Ecto neural progenitor cell (in vitro differentiated cells): ENCODE measurements at regions not wholly inside any gene's neighbourhood (a gene's known extent, or its start where the extent isn't known, plus 50 kb on each side); places are given as distances from the start of the nearest gene placed in this dataset.
A peak's percentile ranks its signal among the peaks of the same experiment; 100 is the strongest.

ENCODE experiments used
- DNase-seq: peaks from one replicate; pipeline ENCODE4 v3.0.0-alpha.2; 2018; ENCODE audit warnings: low spot score

DNA sequence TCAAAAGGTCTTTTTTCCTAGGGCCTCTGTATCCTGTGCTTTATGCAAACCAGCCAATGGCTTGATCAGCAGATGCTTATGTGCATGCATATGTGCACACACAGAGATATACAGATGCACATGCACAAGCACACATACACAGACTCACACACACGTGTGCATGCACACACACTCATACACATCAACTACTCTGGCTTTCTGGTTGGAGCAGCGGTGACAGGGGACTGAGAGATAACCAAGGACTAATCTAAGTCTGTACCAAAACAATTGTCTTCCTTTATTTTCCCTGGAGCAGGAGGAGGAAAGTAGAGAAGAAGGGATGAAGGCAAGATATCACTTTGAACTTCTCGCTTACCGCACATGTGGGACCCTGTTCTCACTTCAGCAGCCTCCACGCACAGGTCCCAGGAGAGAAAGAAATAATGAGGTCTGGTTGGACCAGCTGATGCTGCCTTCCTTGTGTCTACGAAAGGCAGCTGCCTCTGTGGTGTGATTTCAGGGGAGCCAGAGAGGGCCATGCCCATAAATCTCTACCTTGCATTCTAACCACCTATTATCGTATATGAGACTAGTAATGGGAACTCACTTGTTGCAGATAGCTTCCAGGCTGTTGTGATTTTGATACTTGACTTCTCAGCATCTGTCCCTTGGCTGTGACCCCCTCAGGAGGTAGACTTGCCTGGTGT is 338.0 kb downstream of the EN1 start:
- DNase-seq = no peak

DNA sequence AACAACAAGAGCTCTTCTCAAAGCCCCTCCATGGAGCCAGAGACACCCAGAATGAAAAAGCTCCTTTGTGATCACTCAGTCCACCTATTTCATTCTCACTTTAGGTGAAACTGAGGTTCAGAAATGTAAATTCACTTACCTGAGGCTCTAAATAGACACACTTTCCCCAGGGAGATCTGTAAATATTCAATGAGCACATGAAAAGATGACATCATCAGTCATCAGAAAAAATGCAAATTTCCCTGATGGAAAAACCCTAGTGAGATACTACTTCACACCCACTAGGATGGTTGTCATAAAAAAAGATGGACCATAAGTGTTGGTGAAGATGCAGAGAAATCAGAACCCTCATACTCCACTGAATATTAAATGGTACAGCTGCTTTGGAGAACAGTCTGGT is 339.2 kb downstream of the EN1 start:
- no peak for DNase-seq

DNA sequence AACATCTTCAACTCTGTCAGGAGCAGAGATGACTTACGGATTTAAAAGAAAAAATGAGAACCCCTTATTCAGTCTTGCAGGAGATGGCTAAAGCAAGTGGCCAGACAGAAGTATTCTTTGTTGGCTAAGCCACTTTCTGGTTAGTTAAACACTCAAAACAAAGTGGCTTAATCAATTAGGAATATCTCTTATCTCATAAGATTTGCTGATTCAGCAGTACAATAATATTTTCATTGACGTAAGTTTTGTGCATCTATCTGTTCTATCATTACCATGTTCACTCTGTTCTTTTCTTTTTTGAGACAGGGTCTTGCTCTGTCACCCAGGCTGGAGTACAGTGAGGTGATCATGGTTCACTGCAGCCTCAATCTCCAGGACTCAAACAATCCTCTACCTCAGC is 342.0 kb downstream of the EN1 start:
- no peak for DNase-seq

DNA sequence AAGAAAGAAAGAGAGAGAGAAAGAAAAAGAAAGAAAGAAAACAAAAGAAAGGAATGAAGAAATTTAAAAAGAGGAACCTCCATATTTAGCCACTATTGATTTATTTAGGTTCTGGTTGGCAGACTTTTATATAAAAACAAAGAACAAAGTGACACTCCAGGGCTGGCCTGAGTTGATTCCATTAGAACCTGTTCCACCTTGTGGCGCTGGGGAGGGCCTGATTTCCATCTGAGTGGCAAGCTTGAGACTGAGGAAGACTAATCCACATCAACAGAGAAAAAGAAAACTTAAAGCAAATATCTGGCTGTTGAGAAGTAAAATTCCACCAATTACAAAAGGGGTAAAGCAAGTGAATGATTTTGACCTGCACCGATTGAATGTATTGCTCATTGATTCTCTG is 345.3 kb downstream of the EN1 start:
- DNase-seq = no peak

DNA sequence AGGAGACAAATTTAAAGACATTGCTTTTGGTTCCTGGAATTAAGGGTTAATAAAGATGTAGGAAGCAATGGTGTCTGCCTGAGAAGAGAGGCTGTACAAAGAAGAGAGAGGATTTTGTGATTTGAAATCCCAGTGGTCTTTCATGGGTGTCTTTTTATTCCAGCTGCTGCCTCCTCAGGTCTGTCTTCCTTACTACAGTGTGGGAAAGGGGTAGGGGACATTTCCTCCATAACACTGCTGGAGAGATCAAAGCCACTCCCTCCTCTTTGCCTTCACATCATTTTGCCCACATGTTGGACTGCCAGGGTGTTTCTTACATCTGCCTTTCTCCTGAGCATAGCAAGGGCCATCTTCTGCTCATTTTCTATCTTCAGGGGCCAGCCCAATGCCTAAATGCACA is 348.5 kb downstream of the EN1 start:
- no peak for DNase-seq

DNA sequence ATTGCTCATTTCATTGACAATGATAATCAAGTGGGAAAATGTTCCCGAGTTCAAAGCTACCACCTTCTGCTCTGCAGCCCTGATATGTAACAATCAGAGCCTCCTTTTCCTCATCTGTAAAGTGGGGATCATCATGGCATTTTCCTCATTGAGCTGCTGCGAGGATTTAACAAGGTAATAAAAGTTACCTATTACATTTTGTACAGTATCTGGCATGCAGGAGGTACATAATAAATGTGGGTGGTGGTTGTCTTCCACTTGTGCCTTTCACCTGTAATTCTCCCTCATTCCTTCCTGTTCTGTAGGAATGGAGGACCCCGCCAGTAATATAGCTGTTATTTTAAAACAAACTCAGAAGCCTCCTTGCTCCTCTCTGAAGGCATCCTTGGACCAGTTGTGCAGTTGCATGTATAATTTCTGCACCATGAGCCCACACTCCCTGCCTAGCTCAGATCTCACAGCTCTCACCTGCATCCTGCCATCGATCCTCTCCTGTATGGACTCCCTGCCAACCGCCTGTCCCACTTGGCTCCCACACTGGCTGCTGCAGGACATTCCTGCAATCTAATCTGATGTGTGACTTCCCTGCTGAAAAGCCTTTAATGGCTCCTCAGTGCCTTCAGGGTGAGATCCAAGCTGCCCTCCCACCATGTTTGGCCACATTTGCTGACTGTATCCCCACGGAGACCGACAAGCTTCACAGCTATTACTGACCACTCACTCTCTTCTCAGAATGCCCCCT is 350.4 kb downstream of the EN1 start:
- DNase-seq = no peak

DNA sequence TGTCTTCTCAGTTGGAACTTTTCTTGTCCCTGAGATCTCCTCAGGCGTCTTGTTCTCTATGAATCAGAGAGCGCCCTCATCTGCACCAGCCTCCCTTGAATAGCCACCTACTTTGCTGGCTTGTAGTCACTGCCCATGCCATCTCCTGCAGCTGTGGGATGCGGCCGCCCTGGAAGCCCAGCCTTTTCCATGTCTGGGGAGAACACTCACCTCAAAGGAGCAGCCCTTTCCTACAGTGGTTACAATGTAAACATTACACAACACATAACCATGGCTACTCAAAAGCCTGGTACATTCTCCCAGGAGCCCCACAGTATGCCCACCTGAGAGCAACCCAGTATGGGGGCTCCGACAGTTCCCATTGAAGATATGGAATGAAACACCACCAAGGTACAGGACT is 351.0 kb downstream of the EN1 start:
- no peak for DNase-seq

DNA sequence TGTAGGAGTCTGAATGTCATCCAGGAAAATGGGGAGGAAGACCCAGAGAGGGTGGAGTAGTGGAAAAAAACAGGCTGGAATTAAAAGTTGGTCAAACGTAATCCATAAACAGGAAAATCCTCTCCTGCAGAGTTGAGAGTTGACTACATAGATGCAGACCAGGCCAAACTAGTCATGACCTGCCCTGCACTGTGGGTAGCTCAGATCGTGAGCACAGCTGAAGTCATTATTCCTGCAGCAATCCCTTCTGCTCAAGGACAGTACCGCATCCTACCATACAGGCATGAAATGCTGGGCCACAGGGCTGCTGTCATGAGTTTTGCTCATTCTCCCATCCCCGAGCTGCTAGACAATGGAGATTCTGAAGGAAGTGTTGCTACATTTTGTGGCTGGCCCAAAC is 352.2 kb downstream of the EN1 start:
- DNase-seq = no peak

DNA sequence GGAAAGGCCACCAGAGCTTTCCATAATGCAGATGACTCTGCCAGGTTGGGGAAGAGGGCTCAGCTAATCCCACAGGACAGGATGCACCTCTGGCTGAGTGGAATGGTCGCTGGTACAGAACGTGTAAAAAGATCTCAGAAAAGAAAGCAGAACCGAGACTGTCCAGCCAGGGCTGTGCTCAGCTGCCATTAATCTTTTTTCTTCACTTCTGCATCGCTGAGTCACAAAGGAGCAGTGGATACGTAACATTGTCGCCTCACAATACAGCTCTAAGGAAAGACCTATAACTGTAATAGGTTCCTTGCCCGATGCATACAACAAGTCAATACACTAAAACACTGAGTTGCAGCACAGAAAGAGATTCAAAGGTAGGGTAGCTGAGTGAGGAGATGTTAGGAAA is 354.2 kb downstream of the EN1 start:
- DNase-seq = no peak

DNA sequence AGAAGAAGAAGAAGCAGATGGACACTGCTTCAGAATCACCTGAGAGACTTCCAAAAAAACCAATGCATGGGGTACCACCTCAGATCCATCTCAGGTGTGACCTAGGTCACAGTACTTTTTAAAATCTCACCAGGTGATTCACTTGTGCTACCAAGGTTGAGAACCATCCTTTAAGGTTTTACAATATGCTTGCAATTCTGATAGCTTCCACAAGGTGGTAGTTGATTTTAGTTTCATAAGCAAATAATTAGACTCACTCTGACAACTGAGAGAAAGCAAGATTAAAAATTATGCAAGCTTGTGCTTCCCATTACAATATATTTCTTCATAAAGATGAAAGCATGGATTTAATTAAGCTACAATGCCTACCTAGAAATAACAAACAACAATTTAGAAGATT is 355.1 kb downstream of the EN1 start:
- DNase-seq = no peak

DNA sequence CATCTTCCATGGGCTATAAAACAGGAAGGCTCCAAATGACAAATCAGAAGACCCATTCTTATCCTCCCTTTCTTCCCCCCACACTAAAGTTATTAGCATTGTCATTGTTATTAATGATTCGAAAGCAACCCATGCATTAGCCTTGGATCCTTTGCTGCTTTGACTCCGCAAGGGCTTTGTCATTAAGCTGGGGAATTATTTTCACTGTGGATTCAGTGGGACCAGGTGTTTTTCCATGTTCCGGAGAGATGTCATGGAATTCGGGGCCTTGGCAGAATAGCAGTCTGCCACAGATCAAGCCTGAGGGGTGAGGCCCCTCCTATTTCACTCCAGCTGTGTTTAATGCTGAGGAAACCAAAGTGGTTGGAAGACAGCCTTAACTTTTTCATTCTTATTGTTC is 357.1 kb downstream of the EN1 start:
- DNase-seq = no peak

DNA sequence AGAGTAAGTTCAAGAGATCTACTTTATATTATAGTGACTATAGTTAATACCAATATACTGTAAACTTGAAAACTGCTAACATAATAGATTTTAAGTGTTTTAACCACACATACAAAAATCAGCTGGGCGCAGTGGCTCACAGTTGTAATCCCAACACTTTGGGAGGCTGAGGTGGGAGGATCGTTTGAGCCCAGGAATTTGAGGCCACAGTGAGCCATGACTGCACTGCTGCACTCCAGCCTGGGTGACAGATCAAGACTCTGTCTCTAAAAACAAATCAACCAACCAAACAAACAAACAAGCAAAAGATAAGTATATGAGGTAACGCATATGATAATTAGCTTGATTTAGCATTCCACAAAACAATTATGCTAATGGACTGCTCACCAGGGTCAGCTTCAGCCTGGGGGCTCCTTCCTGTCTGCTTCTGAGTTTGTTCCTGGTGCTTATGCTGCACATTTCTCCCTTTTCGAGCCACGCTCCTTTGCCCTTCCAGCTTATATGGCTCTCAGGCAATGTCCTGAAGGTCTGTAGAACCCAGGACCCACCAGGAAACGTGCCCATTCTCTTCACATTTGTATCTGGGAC is 357.6 kb downstream of the EN1 start:
- DNase-seq = no peak

DNA sequence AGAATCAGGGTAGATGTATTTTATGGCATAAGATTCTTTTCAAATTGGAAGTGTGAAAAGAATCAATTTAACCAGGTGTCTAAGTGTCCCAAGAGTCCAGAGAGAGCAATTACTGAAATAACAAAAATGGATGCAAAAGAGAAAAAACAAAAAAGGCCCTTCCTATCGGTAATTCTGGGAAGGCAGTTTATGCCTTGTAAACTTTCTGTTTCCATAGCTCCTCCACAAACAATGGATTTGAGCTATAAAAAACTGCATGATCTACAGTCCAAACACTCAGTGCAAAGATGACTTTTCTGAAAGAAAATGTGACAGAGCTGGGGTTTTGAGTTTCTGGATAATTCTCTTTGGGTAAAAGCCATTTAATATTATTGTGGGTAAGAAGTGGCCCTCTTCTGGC is 366.1 kb downstream of the EN1 start:
- no peak for DNase-seq

DNA sequence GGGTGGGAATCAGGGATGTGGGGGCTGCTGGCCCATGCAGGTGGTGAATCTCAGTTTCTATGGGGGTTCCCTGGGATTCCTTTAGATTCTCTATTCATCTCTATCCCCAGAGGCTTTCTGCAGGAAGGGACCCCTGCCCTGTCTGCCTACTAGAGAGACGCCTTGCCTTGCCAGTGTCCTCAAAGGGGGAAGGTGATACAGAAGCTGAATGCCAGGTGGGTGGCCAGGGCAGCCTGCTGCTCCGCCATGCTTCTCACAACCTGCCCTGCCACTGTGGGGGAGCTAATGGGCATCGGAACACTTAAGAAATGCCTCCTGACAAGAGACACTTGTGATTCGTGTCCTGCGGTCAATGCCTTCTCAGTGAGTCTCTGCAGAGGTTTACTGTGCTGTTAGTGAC is 368.4 kb downstream of the EN1 start:
- no peak for DNase-seq

DNA sequence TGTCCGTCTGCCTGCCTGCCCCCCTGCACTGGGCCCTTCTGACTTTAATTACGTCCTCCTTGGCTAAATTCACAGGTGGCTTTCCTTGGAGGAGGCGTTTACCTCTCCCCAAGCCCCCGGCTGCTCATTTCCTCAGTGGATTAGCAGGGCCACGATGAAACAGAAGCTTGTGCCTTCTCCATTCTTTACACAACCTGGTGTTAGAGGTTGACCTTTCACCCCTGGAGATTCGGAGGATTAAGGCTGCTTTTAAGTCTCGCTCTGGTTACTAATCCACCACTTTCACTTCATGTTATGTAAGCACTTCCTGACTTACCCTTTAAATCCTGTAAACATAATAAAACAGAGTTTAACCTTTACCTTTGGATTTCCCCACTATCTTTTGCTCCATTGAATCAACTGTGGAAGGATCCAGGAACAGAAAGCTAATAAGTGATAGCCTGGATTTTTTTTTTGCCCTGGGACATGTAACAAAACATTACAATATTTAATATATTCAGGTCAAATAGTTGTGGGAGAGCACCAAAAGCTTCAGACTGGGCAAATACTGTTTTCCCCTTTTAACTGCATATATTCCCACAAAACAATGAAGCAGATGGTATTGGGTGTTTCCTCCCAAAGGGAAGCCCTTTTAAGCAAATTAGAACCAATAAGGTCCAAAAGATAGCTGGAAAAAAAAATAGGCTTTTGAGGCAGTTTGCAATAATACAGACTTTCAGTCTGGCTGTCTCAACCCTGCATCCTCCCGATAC is 370.2 kb downstream of the EN1 start:
- DNase-seq = peak; percentile 83

DNA sequence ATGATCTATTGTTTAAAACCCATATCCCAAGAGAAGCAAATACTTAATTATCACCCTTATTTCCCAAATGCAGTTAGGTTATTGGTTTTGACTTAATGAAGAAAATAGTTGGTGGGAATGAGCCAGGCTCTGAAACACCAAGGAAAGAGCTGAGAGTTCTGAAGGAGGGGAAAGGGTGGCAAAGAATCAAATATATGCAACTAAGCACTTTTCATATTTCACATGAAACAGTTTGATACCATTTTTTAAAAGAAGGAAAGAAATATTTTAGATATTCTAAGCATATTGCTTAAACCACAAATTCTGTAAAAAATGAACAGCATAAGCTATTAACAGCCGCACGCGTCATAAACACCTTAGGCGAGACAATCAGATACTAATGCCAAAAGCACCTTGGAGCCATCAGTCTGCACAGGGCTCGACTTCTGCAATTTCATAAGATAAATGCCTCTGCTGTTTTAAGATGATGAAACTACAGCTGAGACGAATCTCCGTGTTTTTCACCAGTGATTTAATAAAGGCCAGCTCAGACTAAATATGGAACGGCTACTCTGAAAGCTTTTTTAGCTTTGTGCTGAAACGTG is 371.7 kb downstream of the EN1 start:
- DNase-seq = no peak

DNA sequence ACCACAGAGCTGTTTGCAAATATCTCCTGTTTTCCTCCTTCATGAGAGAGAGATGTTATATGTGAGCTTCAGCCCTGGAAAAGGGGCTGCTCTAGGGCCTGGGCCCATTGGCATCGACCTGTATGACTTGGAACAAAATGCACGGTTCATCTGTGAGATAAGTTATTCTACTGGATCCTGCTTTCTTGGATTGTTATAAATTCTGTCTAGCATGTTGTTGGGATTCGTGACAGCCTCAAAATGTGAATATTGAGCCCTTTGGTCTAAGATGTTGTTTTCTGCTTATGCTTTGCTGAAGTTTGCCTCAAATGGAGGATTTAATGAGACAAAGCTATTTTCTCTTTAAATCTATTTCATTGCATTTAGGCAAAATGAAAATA is 372.9 kb downstream of the EN1 start:
- no peak for DNase-seq

DNA sequence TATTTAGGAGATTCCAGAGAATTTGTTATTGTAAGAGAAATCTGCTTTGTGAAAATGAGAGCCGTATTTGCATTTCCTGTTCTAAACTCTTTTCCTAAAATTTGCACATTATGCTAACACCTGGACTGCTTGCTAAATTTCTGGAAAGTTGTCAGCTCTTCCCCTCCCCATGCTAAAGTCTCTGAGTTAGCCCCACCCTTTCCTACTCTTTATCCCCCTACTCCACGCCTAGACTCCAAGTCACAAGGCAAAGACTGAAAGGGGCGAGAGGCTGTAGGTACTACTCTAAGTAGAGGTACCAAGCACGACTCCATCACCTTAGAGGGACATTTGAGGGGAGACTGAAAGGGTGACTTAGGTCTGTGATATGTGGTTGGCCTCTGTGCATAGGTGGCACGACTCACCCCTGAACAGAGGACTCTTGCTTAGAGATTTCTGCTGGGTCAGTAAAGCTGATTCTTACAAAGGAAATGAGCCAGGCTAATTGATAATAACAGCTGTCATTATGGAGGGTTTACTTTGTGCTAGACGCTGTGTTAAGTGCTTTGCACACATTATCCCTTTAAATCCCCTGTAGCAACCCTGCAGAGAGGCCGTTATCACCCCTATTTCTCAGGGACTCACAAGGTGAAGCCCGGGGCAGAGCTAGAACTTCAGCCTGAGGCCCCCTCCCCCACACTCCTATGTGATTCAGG is 373.5 kb downstream of the EN1 start:
- peak; percentile 56 for DNase-seq

DNA sequence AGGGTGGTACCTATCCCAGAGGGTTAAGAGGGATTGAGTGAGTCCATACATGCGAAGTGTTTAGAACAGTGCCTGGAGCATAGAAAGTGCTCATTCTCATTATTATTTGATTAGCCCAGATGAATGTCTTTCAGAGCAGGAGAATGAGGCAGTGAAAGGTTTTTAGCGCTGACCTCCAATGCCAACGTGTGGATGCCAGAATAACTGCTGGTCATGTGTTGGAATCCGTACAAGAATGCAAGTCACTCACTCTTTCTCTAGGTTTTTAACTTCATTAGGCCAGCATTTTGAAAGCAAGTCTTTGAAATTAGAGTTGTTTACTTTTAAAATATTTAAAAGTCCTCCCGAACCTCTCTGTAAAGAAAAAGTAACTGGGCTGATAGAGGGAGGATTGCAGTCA is 374.2 kb downstream of the EN1 start:
- no peak for DNase-seq

DNA sequence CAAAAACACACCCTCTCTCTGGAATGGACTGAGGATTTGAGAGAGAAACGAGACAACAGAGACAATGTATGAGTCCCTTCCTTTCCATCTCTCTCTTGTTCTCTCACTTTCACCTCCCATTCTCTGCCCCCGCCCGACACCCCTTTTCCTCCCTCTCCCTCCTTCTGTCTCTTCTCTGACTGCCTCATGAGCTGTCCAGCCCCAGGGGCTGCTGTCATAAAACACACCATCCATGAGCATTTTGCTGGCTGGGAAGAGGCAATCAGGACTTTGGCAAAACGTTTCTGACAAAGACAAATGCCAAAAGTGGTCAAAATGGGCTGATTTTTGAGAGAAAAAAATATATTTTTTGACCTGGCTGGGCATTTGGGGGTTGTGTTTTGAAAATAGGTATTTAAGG is 377.2 kb downstream of the EN1 start:
- no peak for DNase-seq

DNA sequence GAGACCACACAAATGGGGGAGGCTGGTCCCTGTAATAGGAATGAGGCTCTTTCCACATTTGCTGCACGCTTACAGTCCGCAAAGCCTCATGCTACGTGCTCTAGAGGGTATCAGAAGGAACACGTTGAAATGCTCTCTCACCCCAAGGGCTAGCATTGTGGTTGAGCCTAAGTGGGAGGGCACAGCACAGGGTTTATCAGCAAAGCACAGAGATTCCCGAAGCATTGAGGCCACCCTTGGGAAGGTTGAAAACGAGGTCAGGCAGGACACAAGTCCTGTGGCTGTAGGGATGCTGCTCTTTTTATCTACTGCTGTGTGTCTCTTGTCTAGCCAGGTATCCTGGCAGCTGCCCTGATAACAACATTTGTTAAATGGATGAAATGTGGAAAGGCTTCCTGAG is 378.3 kb downstream of the EN1 start:
- no peak for DNase-seq
